ENCODE measurements at regions not wholly inside any gene's neighbourhood (a gene's known extent, or its start where the extent isn't known, plus 50 kb on each side); places are given as distances from the start of the nearest gene placed in this dataset.

DNA sequence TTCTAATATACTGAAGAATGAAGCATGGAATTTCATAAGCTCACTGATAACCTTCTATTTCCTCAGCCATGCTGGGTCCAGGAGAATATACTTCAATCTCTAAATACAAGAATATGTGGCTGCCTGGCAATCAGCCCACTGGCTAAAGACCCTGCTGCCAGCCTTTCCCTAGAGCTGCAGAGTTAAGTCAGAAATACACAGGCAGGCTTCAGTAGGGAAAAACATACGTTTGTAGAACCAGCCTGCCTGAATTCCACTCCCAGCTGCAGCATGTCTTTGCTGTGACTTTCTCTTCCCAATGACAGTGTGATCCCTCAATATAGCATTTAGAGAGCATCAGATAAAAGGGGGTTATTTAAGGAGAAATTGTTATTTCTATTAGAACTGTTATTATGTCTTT, 289.1 kb downstream of the PCDH19 start:
- TF ChIP-seq, protein P1, sequence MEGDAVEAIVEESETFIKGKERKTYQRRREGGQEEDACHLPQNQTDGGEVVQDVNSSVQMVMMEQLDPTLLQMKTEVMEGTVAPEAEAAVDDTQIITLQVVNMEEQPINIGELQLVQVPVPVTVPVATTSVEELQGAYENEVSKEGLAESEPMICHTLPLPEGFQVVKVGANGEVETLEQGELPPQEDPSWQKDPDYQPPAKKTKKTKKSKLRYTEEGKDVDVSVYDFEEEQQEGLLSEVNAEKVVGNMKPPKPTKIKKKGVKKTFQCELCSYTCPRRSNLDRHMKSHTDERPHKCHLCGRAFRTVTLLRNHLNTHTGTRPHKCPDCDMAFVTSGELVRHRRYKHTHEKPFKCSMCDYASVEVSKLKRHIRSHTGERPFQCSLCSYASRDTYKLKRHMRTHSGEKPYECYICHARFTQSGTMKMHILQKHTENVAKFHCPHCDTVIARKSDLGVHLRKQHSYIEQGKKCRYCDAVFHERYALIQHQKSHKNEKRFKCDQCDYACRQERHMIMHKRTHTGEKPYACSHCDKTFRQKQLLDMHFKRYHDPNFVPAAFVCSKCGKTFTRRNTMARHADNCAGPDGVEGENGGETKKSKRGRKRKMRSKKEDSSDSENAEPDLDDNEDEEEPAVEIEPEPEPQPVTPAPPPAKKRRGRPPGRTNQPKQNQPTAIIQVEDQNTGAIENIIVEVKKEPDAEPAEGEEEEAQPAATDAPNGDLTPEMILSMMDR (IDR thresholded peaks at IDR 0.05; ENCODE audit: insufficient read depth, low read length, missing control alignments), result no peak
- H3K4me3 ChIP-seq (ENCODE audit: low read depth, low read length), result no peak overlapping the region
- no peak for DNase-seq (ENCODE audit: low read depth, low spot score)
- CTCF ChIA-PET, result no interaction called here
- POLR2A ChIA-PET, result no interaction called here

DNA sequence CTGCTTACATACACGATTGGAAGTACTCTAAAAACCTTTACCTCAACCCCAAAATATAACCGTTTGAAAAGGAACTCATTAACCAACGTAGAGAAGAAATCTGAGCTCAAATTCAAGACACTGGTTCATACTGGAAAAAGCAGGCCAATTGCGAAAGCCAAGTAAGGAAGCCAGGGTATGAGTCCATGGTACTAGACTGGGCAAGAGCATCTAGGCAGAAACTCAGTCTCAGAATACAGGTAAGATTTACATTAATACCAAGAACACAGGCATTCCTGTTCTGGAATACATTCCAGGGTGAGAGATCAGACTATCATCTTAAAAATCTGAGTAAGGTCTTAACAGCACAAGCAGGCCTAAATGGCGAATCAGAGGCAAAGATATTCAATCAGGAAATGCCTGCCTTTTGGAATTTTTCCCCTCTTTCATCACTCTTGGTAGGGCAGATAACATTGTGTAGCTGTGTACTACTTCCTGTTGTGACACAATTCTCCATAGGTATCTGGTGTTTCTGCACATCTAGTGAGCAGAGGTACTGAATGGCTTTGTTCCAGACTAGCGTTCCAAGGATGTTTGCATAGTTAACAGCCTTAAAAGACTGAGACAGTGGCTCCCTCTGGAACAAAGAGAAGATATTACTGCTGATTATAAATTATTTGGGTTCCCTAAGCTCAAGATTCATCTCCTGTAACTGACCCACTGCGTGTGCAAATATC, 311.3 kb downstream of the PCDH19 start:
- TF ChIP-seq, protein P1 (IDR thresholded peaks at IDR 0.05; ENCODE audit: insufficient read depth, low read length, missing control alignments), result no peak
- no peak overlapping the region for H3K4me3 ChIP-seq (ENCODE audit: low read depth, low read length)
- ChIA-PET POLR2A (no interaction called here), CTCF (no interaction called here)
- DNase-seq (ENCODE audit: low read depth, low spot score), result no peak

DNA sequence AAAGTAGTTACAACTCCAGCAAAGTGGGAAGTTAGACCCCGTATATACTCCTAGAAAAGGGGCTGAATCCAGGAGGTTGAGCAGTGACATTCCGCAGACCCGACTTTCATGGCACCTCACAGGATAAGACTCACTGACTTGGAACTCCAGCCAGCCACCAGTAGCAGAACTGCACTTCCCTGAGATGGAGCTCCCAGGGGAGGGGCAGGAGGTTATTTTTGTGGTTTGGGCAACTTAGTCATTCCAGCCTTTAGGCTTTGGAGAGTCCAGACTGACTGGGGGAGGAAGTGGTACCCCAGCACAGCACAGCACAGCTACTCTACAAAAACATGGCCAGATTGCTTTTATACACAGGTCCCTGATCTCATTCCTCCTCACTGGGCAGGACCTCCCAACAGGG, 319.1 kb downstream of the PCDH19 start:
- TF ChIP-seq, protein P1 (IDR thresholded peaks at IDR 0.05; ENCODE audit: insufficient read depth, low read length, missing control alignments), result no peak
- no peak overlapping the region for H3K4me3 ChIP-seq (ENCODE audit: low read depth, low read length)
- peak; percentile 23 for DNase-seq (ENCODE audit: low read depth, low spot score)
- ChIA-PET CTCF (no interaction called here), POLR2A (no interaction called here)

DNA sequence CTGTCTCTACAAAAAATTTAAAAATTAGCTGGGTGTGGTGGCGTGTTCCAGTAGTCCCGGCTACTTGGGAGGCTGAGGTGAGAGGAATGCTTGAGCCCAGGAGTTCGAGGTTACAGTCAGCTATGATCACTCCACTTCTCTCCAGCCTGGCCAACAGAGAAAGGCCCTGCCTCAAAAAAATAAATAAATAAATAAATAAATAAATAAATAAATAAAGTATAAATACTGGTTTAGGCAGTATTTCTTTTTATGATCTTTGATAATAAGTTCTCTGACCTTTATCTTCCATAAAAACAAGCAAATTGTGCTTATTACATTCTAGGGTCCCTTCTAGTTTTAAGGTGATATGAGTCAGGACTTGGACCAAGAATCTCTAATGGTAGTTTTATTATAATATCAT, 320.3 kb downstream of the PCDH19 start:
- POLR2A ChIA-PET, result no interaction called here
- TF ChIP-seq, protein P1 (IDR thresholded peaks at IDR 0.05; ENCODE audit: insufficient read depth, low read length, missing control alignments), result no peak
- DNase-seq (ENCODE audit: low read depth, low spot score), result no peak
- H3K4me3 ChIP-seq (ENCODE audit: low read depth, low read length), result no peak overlapping the region
- CTCF ChIA-PET, result no interaction called here

DNA sequence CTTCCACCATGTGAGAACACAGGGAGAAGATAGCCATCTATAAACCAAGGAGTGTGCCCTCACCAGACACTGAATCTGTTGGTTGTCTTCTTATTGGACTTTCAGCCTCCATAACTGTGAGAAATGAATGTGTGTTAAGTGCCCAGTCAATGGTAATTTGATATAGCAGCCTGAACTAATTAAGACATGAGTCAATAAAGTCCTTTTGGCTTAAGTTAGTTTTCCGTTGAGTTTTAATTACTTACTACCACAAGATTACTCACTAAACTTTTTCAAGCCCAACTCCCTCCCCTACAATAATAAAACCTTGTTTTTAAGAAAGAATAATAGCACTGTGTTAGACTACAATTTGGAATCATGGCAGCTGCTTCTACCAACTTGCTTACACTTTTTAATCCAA, 324.2 kb downstream of the PCDH19 start:
- TF ChIP-seq, protein P1 (IDR thresholded peaks at IDR 0.05; ENCODE audit: insufficient read depth, low read length, missing control alignments), result no peak

DNA sequence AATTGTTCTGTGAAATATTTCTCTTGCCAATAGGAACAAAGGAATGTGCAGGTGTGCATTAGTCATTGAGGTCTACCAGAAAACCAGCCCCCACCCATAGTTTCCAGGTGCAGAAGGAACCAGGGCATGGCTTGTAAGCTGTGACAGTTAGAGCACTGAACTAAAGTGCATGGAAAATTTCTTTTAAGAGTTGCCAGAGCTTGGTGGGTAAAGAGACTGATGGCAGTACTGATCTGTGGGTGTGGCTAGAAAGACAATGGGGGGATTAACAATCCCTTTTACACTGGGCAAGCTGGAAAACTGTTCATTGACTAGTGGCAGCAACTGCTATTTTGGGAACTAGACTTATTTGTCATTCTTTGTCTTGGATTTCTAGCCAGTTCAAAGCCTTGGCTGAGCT, 326.9 kb downstream of the PCDH19 start:
- CTCF ChIA-PET, result no interaction called here
- TF ChIP-seq, protein P1 (IDR thresholded peaks at IDR 0.05; ENCODE audit: insufficient read depth, low read length, missing control alignments), result no peak
- H3K4me3 ChIP-seq (ENCODE audit: low read depth, low read length), result no peak overlapping the region
- DNase-seq (ENCODE audit: low read depth, low spot score), result no peak
- POLR2A ChIA-PET, result no interaction called here

More for the DNA sequence above, 324.2 kb downstream of the PCDH19 start:
- CTCF ChIA-PET, result no interaction called here
- POLR2A ChIA-PET, result no interaction called here
- DNase-seq (ENCODE audit: low read depth, low spot score), result no peak
- no peak overlapping the region for H3K4me3 ChIP-seq (ENCODE audit: low read depth, low read length)

Data from AG04449 (cell line).